ENCODE measurements at regions not wholly inside any gene's neighbourhood (a gene's known extent, or its start where the extent isn't known, plus 50 kb on each side); places are given as distances from the start of the nearest gene placed in this dataset.

DNA sequence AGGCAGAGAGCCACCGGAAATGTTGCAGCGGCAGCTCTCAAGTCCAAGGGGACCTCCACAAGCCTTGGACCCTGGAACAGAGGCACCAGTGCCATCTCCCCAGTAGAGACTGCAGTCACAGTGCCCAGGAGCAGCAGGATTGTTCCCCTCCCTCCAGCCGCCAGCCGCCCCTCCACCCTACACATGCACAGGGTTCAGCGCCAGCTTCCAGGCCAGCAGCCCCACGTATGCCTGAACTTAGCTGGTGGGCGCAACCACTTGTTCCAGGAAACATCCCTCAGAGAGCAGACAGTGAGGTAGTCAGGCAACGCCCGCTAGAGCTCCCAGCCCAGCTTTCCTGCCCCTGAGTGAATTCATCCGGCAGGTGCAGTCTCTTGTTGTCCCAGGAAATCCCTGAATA lies 1098.1 kb upstream of the NCAM2 start:
- no peak overlapping the region for H3K4me3 ChIP-seq (ENCODE audit: low read depth, low read length)
- TF ChIP-seq, protein P1, sequence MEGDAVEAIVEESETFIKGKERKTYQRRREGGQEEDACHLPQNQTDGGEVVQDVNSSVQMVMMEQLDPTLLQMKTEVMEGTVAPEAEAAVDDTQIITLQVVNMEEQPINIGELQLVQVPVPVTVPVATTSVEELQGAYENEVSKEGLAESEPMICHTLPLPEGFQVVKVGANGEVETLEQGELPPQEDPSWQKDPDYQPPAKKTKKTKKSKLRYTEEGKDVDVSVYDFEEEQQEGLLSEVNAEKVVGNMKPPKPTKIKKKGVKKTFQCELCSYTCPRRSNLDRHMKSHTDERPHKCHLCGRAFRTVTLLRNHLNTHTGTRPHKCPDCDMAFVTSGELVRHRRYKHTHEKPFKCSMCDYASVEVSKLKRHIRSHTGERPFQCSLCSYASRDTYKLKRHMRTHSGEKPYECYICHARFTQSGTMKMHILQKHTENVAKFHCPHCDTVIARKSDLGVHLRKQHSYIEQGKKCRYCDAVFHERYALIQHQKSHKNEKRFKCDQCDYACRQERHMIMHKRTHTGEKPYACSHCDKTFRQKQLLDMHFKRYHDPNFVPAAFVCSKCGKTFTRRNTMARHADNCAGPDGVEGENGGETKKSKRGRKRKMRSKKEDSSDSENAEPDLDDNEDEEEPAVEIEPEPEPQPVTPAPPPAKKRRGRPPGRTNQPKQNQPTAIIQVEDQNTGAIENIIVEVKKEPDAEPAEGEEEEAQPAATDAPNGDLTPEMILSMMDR (conservative IDR thresholded peaks at IDR 0.05; ENCODE audit: low read depth, low read length) = no peak
- no peak for DNase-seq (ENCODE audit: low read depth)

DNA sequence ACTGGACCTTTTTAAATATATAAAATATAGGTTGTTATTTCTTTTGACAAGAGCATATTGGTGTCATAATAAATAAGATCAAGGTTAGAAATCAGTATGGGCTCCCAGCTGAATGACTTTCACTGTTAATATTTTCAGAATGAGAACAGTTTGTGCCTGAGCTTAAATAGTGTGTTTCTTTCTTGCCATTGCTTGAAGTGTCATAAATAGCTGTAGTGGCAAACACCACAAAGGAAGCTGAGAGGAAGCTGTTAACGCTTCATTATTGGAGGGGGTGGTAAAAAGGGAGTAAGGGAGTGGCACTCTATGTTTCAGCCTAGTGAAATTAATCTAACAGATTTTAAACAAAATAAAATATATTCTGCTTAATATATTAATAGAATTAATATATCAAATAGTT lies 1089.8 kb upstream of the NCAM2 start:
- TF ChIP-seq, protein P1 (conservative IDR thresholded peaks at IDR 0.05; ENCODE audit: low read depth, low read length) = no peak
- DNase-seq (ENCODE audit: low read depth) = no peak
- no peak overlapping the region for H3K4me3 ChIP-seq (ENCODE audit: low read depth, low read length)

- H3K4me3 ChIP-seq (ENCODE audit: low read depth, low read length) = no peak overlapping the region
- no peak for DNase-seq (ENCODE audit: low read depth)
- TF ChIP-seq, protein P1 (conservative IDR thresholded peaks at IDR 0.05; ENCODE audit: low read depth, low read length) = no peak
Measured at GRCh38 chr21:19914028-19914427, 1084.2 kb upstream of the NCAM2 start.

GRCh38 chr21:19921211-19921610 lies 1077.0 kb upstream of the NCAM2 start:
- H3K4me3 ChIP-seq (ENCODE audit: low read depth, low read length) = no peak overlapping the region
- TF ChIP-seq, protein P1 (conservative IDR thresholded peaks at IDR 0.05; ENCODE audit: low read depth, low read length) = no peak
- no peak for DNase-seq (ENCODE audit: low read depth)

GRCh38 chr21:19922122-19922521 lies 1076.1 kb upstream of the NCAM2 start:
- H3K4me3 ChIP-seq (ENCODE audit: low read depth, low read length) = no peak overlapping the region
- no peak for DNase-seq (ENCODE audit: low read depth)
- TF ChIP-seq, protein P1 (conservative IDR thresholded peaks at IDR 0.05; ENCODE audit: low read depth, low read length) = no peak

GRCh38 chr21:19935467-19935866 lies 1062.7 kb upstream of the NCAM2 start:
- TF ChIP-seq, protein P1 (conservative IDR thresholded peaks at IDR 0.05; ENCODE audit: low read depth, low read length) = no peak
- DNase-seq (ENCODE audit: low read depth) = no peak
- no peak overlapping the region for H3K4me3 ChIP-seq (ENCODE audit: low read depth, low read length)

- no peak overlapping the region for H3K4me3 ChIP-seq (ENCODE audit: low read depth, low read length)
- TF ChIP-seq, protein P1 (conservative IDR thresholded peaks at IDR 0.05; ENCODE audit: low read depth, low read length) = no peak
- no peak for DNase-seq (ENCODE audit: low read depth)
Measured at GRCh38 chr21:19937619-19938018, 1060.6 kb upstream of the NCAM2 start.

Measured in epithelial cell of proximal tubule (primary cell).